SK-N-MC (cell line): ENCODE measurements at regions not wholly inside any gene's neighbourhood (a gene's known extent, or its start where the extent isn't known, plus 50 kb on each side); places are given as distances from the start of the nearest gene placed in this dataset.

Experiments
- EZH2 ChIP-seq: fragments of 200-600 bp; sonication (generic); IDR thresholded peaks from one replicate; pipeline ENCODE4 v1.6.1; 2017; ENCODE audit warnings: antibody characterized with exemption
- FOXP2 ChIP-seq: optimal IDR thresholded peaks from 2 replicates; pipeline ENCODE3; 2011; ENCODE audit warnings: mild to moderate bottlenecking, moderate library complexity; ENCODE audit not compliant: insufficient read depth; ENCODE audit errors: extremely low read length, control extremely low read depth
- POLR2AphosphoS5 ChIP-seq: IDR thresholded peaks from 2 replicates; pipeline ENCODE4 v1.6.1; 2012; ENCODE audit warnings: mild to moderate bottlenecking, low read depth, low read length, borderline replicate concordance

- TF ChIP-seq EZH2 (no peak), POLR2AphosphoS5 (no peak), FOXP2 (no peak)
These were observed 510.1 kb downstream of the NR2F1-AS1 start for GRCh38 chr5:93070938-93071337.
